SK-N-DZ (cell line): ENCODE measurements at regions not wholly inside any gene's neighbourhood (a gene's known extent, or its start where the extent isn't known, plus 50 kb on each side); places are given as distances from the start of the nearest gene placed in this dataset.
"Not testable (repeated sequence)": the region's sequence is repeated elsewhere in the genome, so short reads cannot be mapped to it uniquely, and the experiment has no call there.

ENCODE experiments used
- DNase-seq: peaks from one replicate; pipeline ENCODE4 v3.0.0-alpha.2; 2015; ENCODE audit warnings: low spot score

GRCh38 chr3:39558775-39559306 lies 91.4 kb downstream of the MOBP start:
- DNase-seq = peak; percentile 37

GRCh38 chr3:39559543-39559942 lies 92.1 kb downstream of the MOBP start:
- no peak for DNase-seq

- DNase-seq = no peak
Measured at GRCh38 chr3:39568508-39568907, 101.0 kb downstream of the MOBP start.

GRCh38 chr3:39569095-39569494 lies 101.6 kb downstream of the MOBP start:
- DNase-seq = no peak

- DNase-seq = no peak
Measured at GRCh38 chr3:39573392-39573791, 105.9 kb downstream of the MOBP start.

GRCh38 chr3:39577541-39577940 lies 110.1 kb downstream of the MOBP start:
- no peak for DNase-seq

- not testable (repeated sequence) for DNase-seq
Measured at GRCh38 chr3:39586215-39586614, 118.7 kb downstream of the MOBP start.

- no peak for DNase-seq
Measured at GRCh38 chr3:39587113-39587512, 119.6 kb downstream of the MOBP start.

- DNase-seq = no peak
Measured at GRCh38 chr3:39590806-39591205, 123.3 kb downstream of the MOBP start.

- DNase-seq = no peak
Measured at GRCh38 chr3:39592311-39593050, 125.0 kb downstream of the MOBP start.

GRCh38 chr3:39593341-39593740 lies 125.9 kb downstream of the MOBP start:
- DNase-seq = no peak

GRCh38 chr3:39601241-39601640 lies 133.8 kb downstream of the MOBP start:
- no peak for DNase-seq

GRCh38 chr3:39605837-39606236 lies 138.4 kb downstream of the MOBP start:
- DNase-seq = no peak

GRCh38 chr3:39626198-39626597 lies 158.7 kb downstream of the MOBP start:
- DNase-seq = no peak

GRCh38 chr3:39631136-39631535 lies 163.7 kb downstream of the MOBP start:
- no peak for DNase-seq

- DNase-seq = no peak
Measured at GRCh38 chr3:39637807-39638206, 170.3 kb downstream of the MOBP start.

- DNase-seq = no peak
Measured at GRCh38 chr3:39638301-39638700, 170.8 kb downstream of the MOBP start.

GRCh38 chr3:39639344-39640236 lies 169.8 kb upstream of the MYRIP start:
- no peak for DNase-seq

GRCh38 chr3:39641274-39641673 lies 168.1 kb upstream of the MYRIP start:
- no peak for DNase-seq

GRCh38 chr3:39644176-39644575 lies 165.2 kb upstream of the MYRIP start:
- DNase-seq = no peak

GRCh38 chr3:39651256-39651655 lies 158.2 kb upstream of the MYRIP start:
- DNase-seq = not testable (repeated sequence)

GRCh38 chr3:39651993-39652739 lies 157.2 kb upstream of the MYRIP start:
- DNase-seq = peak; percentile 1
